B cell (primary cell): ENCODE measurements at regions not wholly inside any gene's neighbourhood (a gene's known extent, or its start where the extent isn't known, plus 50 kb on each side); places are given as distances from the start of the nearest gene placed in this dataset.

Experiments used
- ATAC-seq: fragments of 200-7000 bp; cut with Tn5 transposase; one replicate; pipeline ENCODE4 v1.10.0; 2021; ENCODE audit warnings: low read depth, mild to moderate bottlenecking, moderate number of reproducible peaks, moderate library complexity
- CTCF ChIA-PET: fragments of 350-600 bp; sonication (Branson Sonifier 250); formaldehyde crosslinking; loops from one replicate; lab custom pipeline; 2021; ENCODE audit warnings: antibody characterized with exemption, inconsistent platforms; lab: Charles Lee
- POLR2A ChIA-PET: fragments of 350-600 bp; sonication (Branson Sonifier 250); formaldehyde crosslinking; loops from one replicate; lab custom pipeline; 2021; ENCODE audit warnings: antibody characterized with exemption; lab: Charles Lee
- DNase-seq: peaks from one replicate; pipeline ENCODE4 v3.0.0; 2013
- H2AFZ ChIP-seq: 2 replicates; pipeline ENCODE4 v1.6.1; 2012; ENCODE audit warnings: mild to moderate bottlenecking, low read depth, low read length; ENCODE audit not compliant: insufficient read depth, poor library complexity, severe bottlenecking
- H3K27ac ChIP-seq, 2 donors: 1 replicate in 1 of 2; 2 replicates in 1 of 2; pipeline ENCODE4 v1.5.1; 2012 to 2013; ENCODE audit warnings: low read length in 2 of 2, mild to moderate bottlenecking in 2 of 2, moderate library complexity in 1 of 2
- H3K27me3 ChIP-seq, 4 experiments: fragments of 200-600 bp in 1 of 4; sonication (generic) in 1 of 4; replicated peaks in 1 of 4; 1 replicate in 2 of 4; 2 replicates in 2 of 4; pipeline versions ENCODE4 v1.6.1 to v1.7.0; 2013 to 2016; ENCODE audit warnings: low read length in 3 of 4, mild to moderate bottlenecking in 2 of 4, mixed read lengths in 1 of 4, moderate library complexity in 1 of 4; ENCODE audit not compliant: insufficient read depth in 4 of 4, control insufficient read depth in 3 of 4; ENCODE audit errors: control extremely low read depth in 1 of 4
- H3K36me3 ChIP-seq, 2 experiments: replicated peaks in 1 of 2; 1 replicate in 1 of 2; 2 replicates in 1 of 2; pipeline versions ENCODE4 v1.6.1 to v1.7.1; 2013; ENCODE audit warnings: low read length in 1 of 2; ENCODE audit not compliant: insufficient read depth in 2 of 2, control insufficient read depth in 1 of 2; ENCODE audit errors: control extremely low read depth in 1 of 2, extremely low read depth in 1 of 2
- H3K4me1 ChIP-seq, 2 donors: fragments of 200-600 bp in 1 of 2; sonication (generic) in 1 of 2; 1 replicate in 1 of 2; 2 replicates in 1 of 2; pipeline versions ENCODE4 v1.5.1 to v1.6.1; 2013 to 2017; ENCODE audit warnings: low read length in 2 of 2; ENCODE audit not compliant: control insufficient read depth in 2 of 2, insufficient read depth in 2 of 2
- H3K4me2 ChIP-seq: replicated peaks from 2 replicates; pipeline ENCODE3; 2012; ENCODE audit warnings: mild to moderate bottlenecking, low read depth, low read length; ENCODE audit not compliant: poor library complexity, severe bottlenecking
- H3K4me3 ChIP-seq, 5 experiments: fragments of 200-600 bp in 1 of 5; sonication (generic) in 1 of 5; 1 replicate in 3 of 5; 2 replicates in 2 of 5; pipeline versions ENCODE4 v1.5.1 to v1.7.0; 2011 to 2016; ENCODE audit warnings: low read length in 4 of 5, mild to moderate bottlenecking in 4 of 5, low read depth in 2 of 5, control low read depth in 1 of 5, moderate library complexity in 1 of 5; ENCODE audit not compliant: insufficient read depth in 1 of 5; ENCODE audit errors: control extremely low read depth in 1 of 5, extremely low read depth in 1 of 5
- H3K79me2 ChIP-seq: fragments of 200-600 bp; sonication (generic); one replicate; pipeline ENCODE4 v1.6.0; 2016; ENCODE audit warnings: low read length; ENCODE audit not compliant: control insufficient read depth, insufficient read depth
- H3K9ac ChIP-seq: fragments of 200-600 bp; sonication (generic); 2 replicates; pipeline ENCODE4 v1.6.1; 2017; ENCODE audit warnings: mild to moderate bottlenecking, low read length, moderate library complexity
- H3K9me3 ChIP-seq, 3 donors: one replicate each; pipeline versions ENCODE4 v1.6.1 to v1.7.1; 2013; ENCODE audit warnings: low read length in 2 of 3; ENCODE audit not compliant: control insufficient read depth in 2 of 3, insufficient read depth in 1 of 3; ENCODE audit errors: control extremely low read depth in 1 of 3
- H4K20me1 ChIP-seq: 2 replicates; pipeline ENCODE4 v1.6.0; 2012; ENCODE audit warnings: mild to moderate bottlenecking, low read length; ENCODE audit not compliant: insufficient read depth, control insufficient read depth, poor library complexity, severe bottlenecking
- H3K27ac Mint-ChIP-seq: one replicate; pipeline ENCODE4 v1.8.0; 2021; ENCODE audit warnings: mixed read lengths
- H3K27me3 Mint-ChIP-seq: one replicate; pipeline ENCODE4 v1.8.0; 2021; ENCODE audit warnings: mixed read lengths
- H3K4me1 Mint-ChIP-seq: one replicate; pipeline ENCODE4 v1.8.0; 2021; ENCODE audit warnings: mixed read lengths
- H3K4me3 Mint-ChIP-seq: one replicate; pipeline ENCODE4 v1.8.0; 2021; ENCODE audit warnings: mixed read lengths
- H3K9me3 Mint-ChIP-seq: one replicate; pipeline ENCODE4 v1.8.0; 2022; ENCODE audit warnings: mixed read lengths; ENCODE audit not compliant: insufficient read depth
- EZH2 ChIP-seq: IDR thresholded peaks from 2 replicates; pipeline ENCODE4 v1.6.1; 2012; ENCODE audit warnings: borderline replicate concordance, low read depth, mild to moderate bottlenecking, moderate library complexity, low read length; ENCODE audit not compliant: insufficient read depth, poor library complexity, severe bottlenecking
- WGBS: methylation state at CpG from one replicate; pipeline ENCODE4 v1.1.5; 2013; ENCODE audit warnings: missing lambda C conversion rate; ENCODE audit not compliant: insufficient coverage; 5-methylcytosine and 5-hydroxymethylcytosine counted together
- intact Hi-C: fragments of 100-400 bp; cut with micrococcal nuclease; formaldehyde crosslinking; loops from one replicate; pipeline ENCODE4 v1.10.0; 2022
- TF ChIP-seq, protein P1 (sequence below): fragments of 200-600 bp; IDR thresholded peaks from one replicate; pipeline ENCODE4 v1.8.0; 2022; ENCODE audit warnings: antibody characterized with exemption, mild to moderate bottlenecking

DNA sequence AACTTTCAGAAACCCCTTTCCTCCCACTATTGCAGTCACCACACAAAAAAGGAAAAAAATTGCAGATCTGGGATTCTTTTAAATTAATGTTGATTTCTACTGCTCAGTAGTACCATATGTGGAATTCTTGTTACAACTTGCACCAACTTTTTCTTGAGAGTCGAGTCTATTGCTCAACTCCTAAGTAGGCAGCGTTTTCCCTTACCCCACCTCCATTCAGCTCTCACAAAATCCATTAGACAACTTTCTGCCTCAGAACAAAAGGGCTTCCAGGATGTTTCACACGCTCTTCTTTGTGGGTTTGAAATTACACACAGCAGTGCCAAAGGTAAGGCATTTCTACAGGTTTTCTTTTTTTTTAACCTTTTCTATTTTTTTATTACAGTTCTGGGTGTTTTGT is 179.5 kb downstream of the ANXA2 start:
- no peak overlapping the region for H2AFZ ChIP-seq
- H3K9me3 Mint-ChIP-seq, result no peaks in the 10 kb centered on the region
- no peak overlapping the region for H3K4me3 ChIP-seq
- intact Hi-C loops, result no loop called here
- H3K9me3 ChIP-seq, result no peaks in the 10 kb centered on the region
- ATAC-seq, result no peak
- CTCF ChIA-PET, result no interaction called here
- DNase-seq, result no peak
- H3K4me1 Mint-ChIP-seq, result no peaks in the 10 kb centered on the region
- H3K27ac ChIP-seq, result no peak overlapping the region
- H3K4me1 ChIP-seq, result no peaks in the 10 kb centered on the region
- H3K79me2 ChIP-seq, result no peaks in the 10 kb centered on the region
- WGBS, result 60% methylated on average over 2 of the region's 3 CpGs
- peaks cover 0 to 3% (median 1%) of the 10 kb centered on the region in 4 experiments for H3K27me3 ChIP-seq
- H3K9ac ChIP-seq, result no peak overlapping the region
- H3K36me3 ChIP-seq, result no peaks in the 10 kb centered on the region
- H3K27me3 Mint-ChIP-seq, result peaks cover 8% of the 10 kb centered on the region
- H4K20me1 ChIP-seq, result no peaks in the 10 kb centered on the region
- no peak overlapping the region for H3K27ac Mint-ChIP-seq
- POLR2A ChIA-PET, result no interaction called here
- H3K4me3 Mint-ChIP-seq, result no peak overlapping the region
- TF ChIP-seq, protein P1, sequence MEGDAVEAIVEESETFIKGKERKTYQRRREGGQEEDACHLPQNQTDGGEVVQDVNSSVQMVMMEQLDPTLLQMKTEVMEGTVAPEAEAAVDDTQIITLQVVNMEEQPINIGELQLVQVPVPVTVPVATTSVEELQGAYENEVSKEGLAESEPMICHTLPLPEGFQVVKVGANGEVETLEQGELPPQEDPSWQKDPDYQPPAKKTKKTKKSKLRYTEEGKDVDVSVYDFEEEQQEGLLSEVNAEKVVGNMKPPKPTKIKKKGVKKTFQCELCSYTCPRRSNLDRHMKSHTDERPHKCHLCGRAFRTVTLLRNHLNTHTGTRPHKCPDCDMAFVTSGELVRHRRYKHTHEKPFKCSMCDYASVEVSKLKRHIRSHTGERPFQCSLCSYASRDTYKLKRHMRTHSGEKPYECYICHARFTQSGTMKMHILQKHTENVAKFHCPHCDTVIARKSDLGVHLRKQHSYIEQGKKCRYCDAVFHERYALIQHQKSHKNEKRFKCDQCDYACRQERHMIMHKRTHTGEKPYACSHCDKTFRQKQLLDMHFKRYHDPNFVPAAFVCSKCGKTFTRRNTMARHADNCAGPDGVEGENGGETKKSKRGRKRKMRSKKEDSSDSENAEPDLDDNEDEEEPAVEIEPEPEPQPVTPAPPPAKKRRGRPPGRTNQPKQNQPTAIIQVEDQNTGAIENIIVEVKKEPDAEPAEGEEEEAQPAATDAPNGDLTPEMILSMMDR, result no peak
- no peak for TF ChIP-seq EZH2
- no peak overlapping the region for H3K4me2 ChIP-seq

DNA sequence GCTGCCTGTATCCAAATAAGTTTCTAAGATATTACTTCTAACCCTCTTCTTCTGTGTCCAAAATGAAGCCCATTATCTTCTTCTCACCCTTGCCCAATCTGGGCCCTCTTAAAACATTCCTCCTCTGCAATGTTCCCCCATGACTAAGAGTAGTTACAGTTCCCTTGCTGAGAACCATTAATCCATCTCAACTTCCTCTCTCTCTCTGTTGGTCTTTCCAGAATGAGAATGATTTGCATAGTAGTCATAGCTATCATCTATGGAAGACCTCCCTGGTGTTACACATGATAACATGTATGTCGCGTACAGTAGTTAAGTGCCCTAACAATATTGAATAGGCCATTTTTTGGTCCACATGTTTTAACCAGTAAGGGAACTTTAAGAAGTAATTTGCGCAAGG is 177.9 kb downstream of the ANXA2 start:
- H3K27me3 ChIP-seq, result peaks cover 0 to 3% (median 0%) of the 10 kb centered on the region in 4 experiments
- peaks cover 9% of the 10 kb centered on the region for H3K27me3 Mint-ChIP-seq

More for the DNA sequence above, 177.9 kb downstream of the ANXA2 start:
- H3K4me3 ChIP-seq, result no peak overlapping the region
- DNase-seq (no peak), ATAC-seq (no peak)
- H3K27ac Mint-ChIP-seq, result no peak overlapping the region
- H3K9me3 ChIP-seq, result no peaks in the 10 kb centered on the region
- no peaks in the 10 kb centered on the region for H3K9me3 Mint-ChIP-seq
- no peak for TF ChIP-seq EZH2
- TF ChIP-seq, protein P1, result no peak
- 100% methylated on average over 2 of the region's 3 CpGs for WGBS
- H3K9ac ChIP-seq, result no peak overlapping the region
- no peak overlapping the region for H2AFZ ChIP-seq
- no peaks in the 10 kb centered on the region for H4K20me1 ChIP-seq
- H3K36me3 ChIP-seq, result no peaks in the 10 kb centered on the region
- ChIA-PET CTCF (no interaction called here), POLR2A (no interaction called here)
- no peaks in the 10 kb centered on the region for H3K4me1 Mint-ChIP-seq
- H3K79me2 ChIP-seq, result no peaks in the 10 kb centered on the region
- H3K4me1 ChIP-seq, result no peaks in the 10 kb centered on the region
- no peak overlapping the region for H3K27ac ChIP-seq
- no peak overlapping the region for H3K4me3 Mint-ChIP-seq
- no peak overlapping the region for H3K4me2 ChIP-seq
- intact Hi-C loops, result no loop called here
